GM12873 (cell line): ENCODE measurements at regions not wholly inside any gene's neighbourhood (a gene's known extent, or its start where the extent isn't known, plus 50 kb on each side); places are given as distances from the start of the nearest gene placed in this dataset.

Experiments used
- CTCF ChIP-seq: IDR thresholded peaks from 2 replicates; pipeline ENCODE4 v1.5.1; 2012; ENCODE audit warnings: low read depth, mild to moderate bottlenecking, moderate library complexity, low read length, control low read depth; ENCODE audit not compliant: insufficient read depth; ENCODE audit errors: missing control alignments

- TF ChIP-seq CTCF, result no peak
Observed at GRCh38 chrX:123060986-123061385, 123.1 kb upstream of the GRIA3 start.

GRCh38 chrX:123064053-123064452, 120.0 kb upstream of the GRIA3 start:
- TF ChIP-seq CTCF, result no peak

GRCh38 chrX:123072686-123073385, 111.2 kb upstream of the GRIA3 start:
- TF ChIP-seq CTCF, result no peak

- no peak for TF ChIP-seq CTCF
Observed at GRCh38 chrX:123075947-123076561, 108.0 kb upstream of the GRIA3 start.

GRCh38 chrX:123077631-123078030, 106.4 kb upstream of the GRIA3 start:
- TF ChIP-seq CTCF, result no peak

GRCh38 chrX:123080065-123080464, 104.0 kb upstream of the GRIA3 start:
- no peak for TF ChIP-seq CTCF

GRCh38 chrX:123081776-123082175, 102.3 kb upstream of the GRIA3 start:
- TF ChIP-seq CTCF, result no peak
